ENCODE measurements at regions not wholly inside any gene's neighbourhood (a gene's known extent, or its start where the extent isn't known, plus 50 kb on each side); places are given as distances from the start of the nearest gene placed in this dataset.

GRCh38 chr5:7078901-7079300 is 317.0 kb upstream of the ADCY2 start:
- no peak for ATAC-seq (ENCODE audit: low read depth)
- H3K4me2 ChIP-seq (ENCODE audit: low read depth, low read length), result no peak overlapping the region

More at GRCh38 chr5:7078901-7079300, 317.0 kb upstream of the ADCY2 start:
- Histone ChIP-seq H3K27me3 (ENCODE audit: control insufficient read depth, insufficient read depth, low read length) (no peaks in the 10 kb centered on the region), H3K36me3 (ENCODE audit: control insufficient read depth, insufficient read depth, low read length) (no peaks in the 10 kb centered on the region), H4K5ac (ENCODE audit: low read depth, low read length) (no peak overlapping the region), H2AFZ (replicated peaks; ENCODE audit: low read length, poor library complexity) (no peak overlapping the region), H3K9me3 (ENCODE audit: control insufficient read depth, insufficient read depth, low read length) (peaks cover 23% of the 10 kb centered on the region), H3K4me1 (ENCODE audit: control insufficient read depth, insufficient read depth, low read length) (no peaks in the 10 kb centered on the region), H3K56ac (ENCODE audit: extremely low read depth, insufficient read depth, low read length) (no peak overlapping the region), H3K23ac (ENCODE audit: low read depth, low read length) (no peak overlapping the region), H4K91ac (ENCODE audit: insufficient read depth, low read depth, low read length) (no peak overlapping the region), H3K4ac (ENCODE audit: low read depth, low read length) (no peak overlapping the region), H3K9me1 (ENCODE audit: insufficient read depth, low read length) (no peaks in the 10 kb centered on the region), H3K14ac (replicated peaks; ENCODE audit: low read depth, low read length) (no peak overlapping the region), H2BK15ac (ENCODE audit: low read depth, low read length) (no peak overlapping the region), H2AK5ac (ENCODE audit: low read depth, low read length) (no peak overlapping the region), H2BK20ac (ENCODE audit: low read depth, low read length) (no peak overlapping the region), H4K20me1 (ENCODE audit: insufficient read depth, low read length) (no peaks in the 10 kb centered on the region), H2BK120ac (ENCODE audit: low read depth, low read length) (no peak overlapping the region), H3K4me3 (ENCODE audit: insufficient read depth, low read depth, low read length) (no peak overlapping the region), H3K79me1 (ENCODE audit: low read depth in 1 of 2, low read length in 2 of 2) (no peaks in the 10 kb centered on the region), H4K8ac (ENCODE audit: low read depth in 2 of 2, low read length in 2 of 2) (no peak overlapping the region), H3K9ac (ENCODE audit: low read depth, low read length) (no peak overlapping the region), H3K27ac (ENCODE audit: insufficient read depth, low read length) (no peak overlapping the region), H3K18ac (ENCODE audit: low read depth, low read length) (no peak overlapping the region), H2BK5ac (ENCODE audit: low read depth, low read length, poor library complexity, severe bottlenecking) (no peak overlapping the region), H2AK9ac (replicated peaks; ENCODE audit: low read depth, low read length, poor library complexity) (no peak overlapping the region)
- ChIA-PET CTCF (no interaction called here), POLR2A (ENCODE audit: unreplicated experiment) (no interaction called here)
- BruUV-seq (replicated peaks), result no TSS peak
- in situ Hi-C loops (cut with MboI; ENCODE audit: low sequenced_read_pairs), result no loop called here
- TF ChIP-seq RAD21 (IDR thresholded peaks at IDR 0.05; ENCODE audit: low read length) (no peak), MXI1 (IDR thresholded peaks at IDR 0.05; ENCODE audit: borderline replicate concordance, low read depth, low read length) (no peak), CHD1 (IDR thresholded peaks at IDR 0.05; ENCODE audit: low read depth, low read length) (no peak), CEBPB (IDR thresholded peaks at IDR 0.05; ENCODE audit: low read depth, low read length) (no peak), RCOR1 (IDR thresholded peaks at IDR 0.05; ENCODE audit: insufficient replicate concordance, low read length) (no peak), ELK1 (IDR thresholded peaks at IDR 0.05; ENCODE audit: borderline replicate concordance, low read depth, low read length) (no peak)
- dilution Hi-C loops (cut with HindIII; ENCODE audit: low sequenced_read_pairs, unreplicated experiment), result no loop called here
- 60% methylated on average over 1 of the region's 9 CpGs; no CpG with 5 or more reads in 1 of the 2 experiments for WGBS, 2 experiments (ENCODE audit: extremely low coverage in 2 of 2, insufficient read length in 1 of 2)
- intact Hi-C loops (cut with micrococcal nuclease), result no loop called here
- DNase-seq, result no peak

All from IMR-90 (cell line).